Liver (tissue), 3 donors: ENCODE measurements at regions not wholly inside any gene's neighbourhood (a gene's known extent, or its start where the extent isn't known, plus 50 kb on each side); places are given as distances from the start of the nearest gene placed in this dataset.

ENCODE experiments used
- GABPA ChIP-seq, 2 donors: IDR thresholded peaks in 1 of 2; conservative IDR thresholded peaks in 1 of 2; 2 replicates each; pipeline ENCODE4 v1.6.1; 2016; ENCODE audit warnings: antibody characterized with exemption in 2 of 2, mild to moderate bottlenecking in 1 of 2, moderate library complexity in 1 of 2
- YY1 ChIP-seq: IDR thresholded peaks from 2 replicates; pipeline ENCODE4 v1.6.1; 2016; ENCODE audit warnings: antibody characterized with exemption, mild to moderate bottlenecking
- TF ChIP-seq, protein P1 (sequence below): fragments of 150-350 bp; IDR thresholded peaks from 2 replicates; pipeline ENCODE4 v1.5.1; 2017; ENCODE audit warnings: improper control_type of control experiment, low read depth, low read length; ENCODE audit not compliant: missing input control
- TF ChIP-seq, protein P2 (sequence below): IDR thresholded peaks from 2 replicates; pipeline ENCODE4 v1.6.1; 2016; ENCODE audit warnings: antibody characterized with exemption
- donor health status: healthy.
- donor health status: healthy.

DNA sequence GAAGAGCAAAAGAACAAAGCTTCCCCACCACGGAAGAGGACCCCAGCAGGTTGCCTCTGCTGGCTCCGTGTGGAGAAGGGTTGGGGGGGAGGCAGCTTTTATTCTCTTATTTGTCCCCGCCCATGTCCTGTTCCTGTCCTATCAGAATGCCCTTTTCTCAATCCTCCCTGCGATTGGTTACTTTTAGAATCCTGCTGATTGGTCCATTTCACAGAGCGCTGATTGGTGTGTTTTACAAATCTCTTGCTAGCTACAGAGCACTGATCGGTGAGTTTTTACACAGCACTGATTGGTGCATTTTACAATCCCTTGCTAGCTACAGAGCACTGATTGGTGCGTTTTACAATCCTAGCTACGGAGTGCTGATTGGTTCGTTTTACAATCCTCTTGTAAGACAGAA lies 100.6 kb upstream of the KLF13 start:
- TF ChIP-seq, protein P1, sequence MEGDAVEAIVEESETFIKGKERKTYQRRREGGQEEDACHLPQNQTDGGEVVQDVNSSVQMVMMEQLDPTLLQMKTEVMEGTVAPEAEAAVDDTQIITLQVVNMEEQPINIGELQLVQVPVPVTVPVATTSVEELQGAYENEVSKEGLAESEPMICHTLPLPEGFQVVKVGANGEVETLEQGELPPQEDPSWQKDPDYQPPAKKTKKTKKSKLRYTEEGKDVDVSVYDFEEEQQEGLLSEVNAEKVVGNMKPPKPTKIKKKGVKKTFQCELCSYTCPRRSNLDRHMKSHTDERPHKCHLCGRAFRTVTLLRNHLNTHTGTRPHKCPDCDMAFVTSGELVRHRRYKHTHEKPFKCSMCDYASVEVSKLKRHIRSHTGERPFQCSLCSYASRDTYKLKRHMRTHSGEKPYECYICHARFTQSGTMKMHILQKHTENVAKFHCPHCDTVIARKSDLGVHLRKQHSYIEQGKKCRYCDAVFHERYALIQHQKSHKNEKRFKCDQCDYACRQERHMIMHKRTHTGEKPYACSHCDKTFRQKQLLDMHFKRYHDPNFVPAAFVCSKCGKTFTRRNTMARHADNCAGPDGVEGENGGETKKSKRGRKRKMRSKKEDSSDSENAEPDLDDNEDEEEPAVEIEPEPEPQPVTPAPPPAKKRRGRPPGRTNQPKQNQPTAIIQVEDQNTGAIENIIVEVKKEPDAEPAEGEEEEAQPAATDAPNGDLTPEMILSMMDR, result no peak
- TF ChIP-seq YY1, result no peak
- TF ChIP-seq, protein P2, sequence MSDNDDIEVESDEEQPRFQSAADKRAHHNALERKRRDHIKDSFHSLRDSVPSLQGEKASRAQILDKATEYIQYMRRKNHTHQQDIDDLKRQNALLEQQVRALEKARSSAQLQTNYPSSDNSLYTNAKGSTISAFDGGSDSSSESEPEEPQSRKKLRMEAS, result no peak
- no peak for TF ChIP-seq GABPA (IDR thresholded peaks at IDR 0.05 in 1 of 2, conservative IDR thresholded peaks at IDR 0.05 in 1 of 2)
